ENCODE measurements at regions not wholly inside any gene's neighbourhood (a gene's known extent, or its start where the extent isn't known, plus 50 kb on each side); places are given as distances from the start of the nearest gene placed in this dataset.

DNA sequence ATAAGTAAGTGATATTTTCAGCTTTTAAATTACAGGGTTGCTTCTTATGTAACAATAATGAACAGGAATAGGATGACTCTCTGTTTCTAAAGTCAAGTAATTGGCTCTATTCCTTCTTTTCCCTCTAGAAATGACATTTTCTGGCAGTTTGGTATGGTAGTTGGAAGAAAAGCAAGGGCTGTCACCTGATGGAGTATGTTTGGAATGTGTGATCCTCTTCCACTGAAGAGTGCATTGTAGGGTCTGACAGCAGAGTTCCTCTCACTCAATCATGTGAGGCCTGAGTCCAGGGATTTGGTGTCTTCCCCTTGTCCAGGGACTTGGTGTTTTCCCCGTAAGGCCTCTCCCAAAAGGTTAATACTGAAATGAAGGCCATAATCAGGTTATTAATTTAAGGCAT lies 233.8 kb upstream of the FBXL7 start:
- intact Hi-C loops (cut with DNase I; ENCODE audit: low total_unique reads) = no loop called here
- Histone ChIP-seq H3K27me3 (no peaks in the 10 kb centered on the region), H3K4me3 (no peak overlapping the region), H3K27ac (no peak overlapping the region), H3K36me3 (no peaks in the 10 kb centered on the region), H3K9me3 (no peaks in the 10 kb centered on the region), H3K4me1 (peaks cover 0 to 5% of the 10 kb centered on the region in 2 donors)
- DNase-seq (no peak), ATAC-seq (no peak)
- in situ Hi-C loops (cut with MboI; ENCODE audit: low sequenced_read_pairs in 4 of 4) = no loop called here
- TF ChIP-seq POLR2A (IDR thresholded peaks at IDR 0.05) = no peak
- TF ChIP-seq, protein P1, sequence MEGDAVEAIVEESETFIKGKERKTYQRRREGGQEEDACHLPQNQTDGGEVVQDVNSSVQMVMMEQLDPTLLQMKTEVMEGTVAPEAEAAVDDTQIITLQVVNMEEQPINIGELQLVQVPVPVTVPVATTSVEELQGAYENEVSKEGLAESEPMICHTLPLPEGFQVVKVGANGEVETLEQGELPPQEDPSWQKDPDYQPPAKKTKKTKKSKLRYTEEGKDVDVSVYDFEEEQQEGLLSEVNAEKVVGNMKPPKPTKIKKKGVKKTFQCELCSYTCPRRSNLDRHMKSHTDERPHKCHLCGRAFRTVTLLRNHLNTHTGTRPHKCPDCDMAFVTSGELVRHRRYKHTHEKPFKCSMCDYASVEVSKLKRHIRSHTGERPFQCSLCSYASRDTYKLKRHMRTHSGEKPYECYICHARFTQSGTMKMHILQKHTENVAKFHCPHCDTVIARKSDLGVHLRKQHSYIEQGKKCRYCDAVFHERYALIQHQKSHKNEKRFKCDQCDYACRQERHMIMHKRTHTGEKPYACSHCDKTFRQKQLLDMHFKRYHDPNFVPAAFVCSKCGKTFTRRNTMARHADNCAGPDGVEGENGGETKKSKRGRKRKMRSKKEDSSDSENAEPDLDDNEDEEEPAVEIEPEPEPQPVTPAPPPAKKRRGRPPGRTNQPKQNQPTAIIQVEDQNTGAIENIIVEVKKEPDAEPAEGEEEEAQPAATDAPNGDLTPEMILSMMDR (IDR thresholded peaks at IDR 0.05 in 4 of 5, conservative IDR thresholded peaks at IDR 0.05 in 1 of 5) = no peak

DNA sequence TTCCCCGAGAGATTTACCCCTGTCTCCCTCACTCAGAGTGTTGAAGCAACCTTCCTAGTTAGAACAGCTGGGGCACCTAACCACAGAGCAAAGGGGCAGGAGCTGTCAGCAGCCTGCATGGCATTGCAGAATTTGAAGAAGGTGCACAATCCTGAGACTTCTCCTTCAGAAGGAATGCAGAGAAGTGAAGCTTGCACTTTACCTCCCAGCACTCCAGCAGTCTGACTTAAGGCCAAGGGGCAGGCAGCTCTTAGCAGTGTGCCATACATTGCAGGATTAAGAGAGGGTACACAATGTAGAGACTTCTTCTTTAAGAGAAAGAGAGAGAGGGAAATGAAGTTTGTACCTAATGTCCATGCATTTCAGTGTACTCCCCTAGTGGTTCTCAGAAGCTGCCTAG lies 236.0 kb upstream of the FBXL7 start:
- Histone ChIP-seq H3K27ac (no peak overlapping the region), H3K4me1 (peaks cover 0 to 16% of the 10 kb centered on the region in 2 donors), H3K9me3 (no peaks in the 10 kb centered on the region), H3K4me3 (no peak overlapping the region), H3K36me3 (no peaks in the 10 kb centered on the region), H3K27me3 (no peaks in the 10 kb centered on the region)
- intact Hi-C loops (cut with DNase I; ENCODE audit: low total_unique reads) (no loop called here), in situ Hi-C loops (cut with MboI; ENCODE audit: low sequenced_read_pairs in 4 of 4) (no loop called here)
- no peak for DNase-seq
- TF ChIP-seq, protein P1 (IDR thresholded peaks at IDR 0.05 in 4 of 5, conservative IDR thresholded peaks at IDR 0.05 in 1 of 5) = no peak
- no peak for TF ChIP-seq POLR2A (IDR thresholded peaks at IDR 0.05)
- ATAC-seq = no peak

DNA sequence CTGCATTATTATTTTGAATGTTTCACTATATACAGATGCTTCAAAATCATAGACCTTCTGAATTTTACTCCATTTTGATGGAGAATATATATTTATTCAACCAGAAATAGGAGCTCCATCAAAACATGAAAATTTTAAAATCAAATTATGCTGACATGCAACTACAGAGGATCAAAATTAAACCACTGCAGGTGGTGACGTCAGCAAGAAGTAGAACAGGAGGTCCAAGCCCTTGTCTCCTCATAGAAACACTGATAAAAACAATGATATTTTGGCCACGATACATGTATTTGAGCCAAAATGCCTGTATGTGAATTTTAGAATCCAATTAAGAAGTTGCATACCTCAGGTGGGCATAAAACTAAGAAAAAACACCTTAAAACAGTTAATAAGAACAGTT lies 236.6 kb upstream of the FBXL7 start:
- no peaks in the 10 kb centered on the region for H3K36me3 ChIP-seq
- no peaks in the 10 kb centered on the region for H3K27me3 ChIP-seq
- intact Hi-C loops (cut with DNase I; ENCODE audit: low total_unique reads) = no loop called here
- no peak overlapping the region for H3K27ac ChIP-seq
- H3K4me3 ChIP-seq = no peak overlapping the region
- no peak for DNase-seq
- H3K9me3 ChIP-seq = no peaks in the 10 kb centered on the region
- in situ Hi-C loops (cut with MboI; ENCODE audit: low sequenced_read_pairs in 4 of 4) = no loop called here
- ATAC-seq = no peak
- TF ChIP-seq, protein P1 (IDR thresholded peaks at IDR 0.05 in 4 of 5, conservative IDR thresholded peaks at IDR 0.05 in 1 of 5) = no peak
- TF ChIP-seq POLR2A (IDR thresholded peaks at IDR 0.05) = no peak
- peaks cover 0 to 16% of the 10 kb centered on the region in 2 donors for H3K4me1 ChIP-seq

DNA sequence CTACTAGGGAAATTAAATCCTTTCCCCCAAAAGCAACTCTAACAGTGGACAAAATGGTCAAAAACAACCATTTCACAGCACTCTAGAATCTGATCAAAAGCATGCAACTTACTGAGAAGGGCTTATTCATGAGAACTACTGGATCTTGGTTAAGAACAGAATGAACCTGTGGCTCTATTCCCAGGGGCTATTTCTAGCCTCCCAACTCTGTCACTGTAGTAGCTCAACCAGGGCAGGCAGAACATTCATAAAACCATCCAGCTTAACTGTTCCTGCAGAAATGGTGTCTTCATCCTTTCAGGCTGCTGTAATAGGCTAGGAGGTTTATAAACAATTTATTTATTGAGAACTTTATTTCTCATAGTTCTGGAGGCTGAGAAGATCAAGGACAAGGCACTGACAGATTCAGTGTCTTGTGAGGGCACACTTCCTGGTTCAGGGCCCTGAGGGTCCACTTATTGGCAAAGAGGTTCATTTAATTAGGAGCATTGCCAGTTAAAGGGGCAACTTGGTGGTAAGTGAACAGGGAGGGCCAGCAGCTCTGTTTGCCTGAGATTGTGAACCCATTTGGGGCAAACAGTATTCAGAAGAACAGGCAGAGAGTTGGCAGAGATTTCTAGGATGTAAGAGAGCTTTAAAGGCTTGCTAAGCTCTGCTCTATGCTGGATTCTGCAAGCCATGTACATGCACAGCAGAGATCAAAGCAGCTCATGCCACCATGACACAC lies 238.5 kb upstream of the FBXL7 start:
- in situ Hi-C loops (cut with MboI; ENCODE audit: low sequenced_read_pairs in 4 of 4) (no loop called here), intact Hi-C loops (cut with DNase I; ENCODE audit: low total_unique reads) (no loop called here)
- H3K27me3 ChIP-seq = no peaks in the 10 kb centered on the region
- H3K4me3 ChIP-seq = no peak overlapping the region
- H3K27ac ChIP-seq = peak overlapping the region in 1 of 4 donors; percentile 42
- peaks cover 0 to 16% of the 10 kb centered on the region in 2 donors for H3K4me1 ChIP-seq
- H3K9me3 ChIP-seq = no peaks in the 10 kb centered on the region
- DNase-seq = no peak
- no peak for TF ChIP-seq POLR2A (IDR thresholded peaks at IDR 0.05)
- TF ChIP-seq, protein P1 (IDR thresholded peaks at IDR 0.05 in 4 of 5, conservative IDR thresholded peaks at IDR 0.05 in 1 of 5) = no peak
- ATAC-seq = peak in 1 of 2 donors; percentile 69
- H3K36me3 ChIP-seq = no peaks in the 10 kb centered on the region
